Endodermal cell (in vitro differentiated cells): ENCODE measurements at regions not wholly inside any gene's neighbourhood (a gene's known extent, or its start where the extent isn't known, plus 50 kb on each side); places are given as distances from the start of the nearest gene placed in this dataset.

Experiments
- DNase-seq: peaks from one replicate; pipeline ENCODE4 v3.0.0-alpha.2; 2017
- H3K27ac ChIP-seq: 2 replicates; pipeline ENCODE4 v1.5.1; 2013; ENCODE audit warnings: mild to moderate bottlenecking, low read depth, low read length, moderate library complexity
- H3K27me3 ChIP-seq: 2 replicates; pipeline ENCODE4 v1.6.1; 2013; ENCODE audit warnings: mild to moderate bottlenecking, low read length, moderate library complexity; ENCODE audit not compliant: insufficient read depth, control insufficient read depth, poor library complexity, severe bottlenecking
- H3K36me3 ChIP-seq: 2 replicates; pipeline ENCODE4 v1.7.0; 2013; ENCODE audit warnings: mild to moderate bottlenecking, low read length, moderate library complexity; ENCODE audit not compliant: control insufficient read depth, insufficient read depth
- H3K4me1 ChIP-seq: one replicate; pipeline ENCODE4 v1.7.0; 2013; ENCODE audit warnings: low read length; ENCODE audit not compliant: control insufficient read depth, insufficient read depth
- H3K4me3 ChIP-seq: 2 replicates; pipeline ENCODE4 v1.5.1; 2013; ENCODE audit warnings: mild to moderate bottlenecking, low read length, moderate library complexity
- H3K9ac ChIP-seq: 2 replicates; pipeline ENCODE4 v1.6.1; 2013; ENCODE audit warnings: mild to moderate bottlenecking, low read length, moderate library complexity; ENCODE audit not compliant: poor library complexity, severe bottlenecking; ENCODE audit errors: extremely low read depth
- H3K9me3 ChIP-seq: 2 replicates; pipeline ENCODE4 v1.6.1; 2013; ENCODE audit warnings: mild to moderate bottlenecking, low read length, moderate library complexity; ENCODE audit not compliant: control insufficient read depth
- H3K27ac Mint-ChIP-seq: 2 replicates; pipeline ENCODE4 v1.8.0; 2020; ENCODE audit warnings: mixed read lengths
- H3K27me3 Mint-ChIP-seq: 2 replicates; pipeline ENCODE4 v1.8.0; 2021; ENCODE audit warnings: mild to moderate bottlenecking, mixed read lengths; ENCODE audit not compliant: insufficient read depth
- H3K36me3 Mint-ChIP-seq: 2 replicates; pipeline ENCODE4 v1.8.0; 2020; ENCODE audit warnings: low read depth, mixed read lengths
- H3K4me1 Mint-ChIP-seq: 2 replicates; pipeline ENCODE4 v1.8.0; 2020; ENCODE audit warnings: mixed read lengths
- H3K4me3 Mint-ChIP-seq: 2 replicates; pipeline ENCODE4 v1.8.0; 2020; ENCODE audit warnings: mild to moderate bottlenecking, moderate library complexity, mixed read lengths
- H3K9me3 Mint-ChIP-seq: 2 replicates; pipeline ENCODE4 v1.8.0; 2020; ENCODE audit warnings: mild to moderate bottlenecking, mixed read lengths
- WGBS, 2 experiments: methylation state at CpG; one replicate each; pipeline versions ENCODE4 v1.1.5 to v1.1.7; 2013; ENCODE audit warnings: missing lambda C conversion rate in 2 of 2, mixed read lengths in 1 of 2; ENCODE audit not compliant: insufficient coverage in 1 of 2, insufficient read length in 1 of 2; 5-methylcytosine and 5-hydroxymethylcytosine counted together
- TF ChIP-seq, protein P1 (sequence below): fragments of 200-600 bp; sonication (generic); conservative IDR thresholded peaks from 2 replicates; pipeline ENCODE4 v1.5.0; 2021; ENCODE audit warnings: antibody characterized with exemption, mild to moderate bottlenecking

DNA sequence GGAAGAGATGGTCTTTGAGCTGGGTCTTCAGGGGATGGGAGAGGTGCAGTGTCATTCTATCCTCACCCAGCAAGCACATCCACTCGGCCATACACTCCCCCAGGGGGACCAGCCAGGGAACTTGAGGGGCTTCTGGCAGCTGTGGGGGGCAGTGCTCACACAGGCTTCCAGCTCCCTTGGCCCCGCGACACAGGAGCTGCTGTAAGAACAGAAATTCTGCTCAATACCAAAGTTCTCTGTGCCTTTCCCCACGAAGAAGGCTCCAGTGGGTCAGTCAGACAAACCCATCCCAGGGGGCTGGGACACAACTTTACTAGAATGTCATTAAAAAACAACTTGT, 289.1 kb upstream of the RTL1 start:
- no peak overlapping the region for H3K4me3 ChIP-seq
- H3K9ac ChIP-seq = no peak overlapping the region
- Mint-ChIP-seq H3K9me3 (no peaks in the 10 kb centered on the region), H3K4me3 (no peak overlapping the region), H3K27me3 (no peaks in the 10 kb centered on the region), H3K4me1 (peaks cover 17% of the 10 kb centered on the region), H3K36me3 (no peaks in the 10 kb centered on the region), H3K27ac (no peak overlapping the region)
- TF ChIP-seq, protein P1, sequence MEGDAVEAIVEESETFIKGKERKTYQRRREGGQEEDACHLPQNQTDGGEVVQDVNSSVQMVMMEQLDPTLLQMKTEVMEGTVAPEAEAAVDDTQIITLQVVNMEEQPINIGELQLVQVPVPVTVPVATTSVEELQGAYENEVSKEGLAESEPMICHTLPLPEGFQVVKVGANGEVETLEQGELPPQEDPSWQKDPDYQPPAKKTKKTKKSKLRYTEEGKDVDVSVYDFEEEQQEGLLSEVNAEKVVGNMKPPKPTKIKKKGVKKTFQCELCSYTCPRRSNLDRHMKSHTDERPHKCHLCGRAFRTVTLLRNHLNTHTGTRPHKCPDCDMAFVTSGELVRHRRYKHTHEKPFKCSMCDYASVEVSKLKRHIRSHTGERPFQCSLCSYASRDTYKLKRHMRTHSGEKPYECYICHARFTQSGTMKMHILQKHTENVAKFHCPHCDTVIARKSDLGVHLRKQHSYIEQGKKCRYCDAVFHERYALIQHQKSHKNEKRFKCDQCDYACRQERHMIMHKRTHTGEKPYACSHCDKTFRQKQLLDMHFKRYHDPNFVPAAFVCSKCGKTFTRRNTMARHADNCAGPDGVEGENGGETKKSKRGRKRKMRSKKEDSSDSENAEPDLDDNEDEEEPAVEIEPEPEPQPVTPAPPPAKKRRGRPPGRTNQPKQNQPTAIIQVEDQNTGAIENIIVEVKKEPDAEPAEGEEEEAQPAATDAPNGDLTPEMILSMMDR = no peak
- H3K27ac ChIP-seq = no peak overlapping the region
- no peaks in the 10 kb centered on the region for H3K4me1 ChIP-seq
- 90 to 100% methylated on average over 2 to 4 of the region's 4 CpGs for WGBS, 2 experiments
- H3K36me3 ChIP-seq = no peaks in the 10 kb centered on the region
- no peaks in the 10 kb centered on the region for H3K27me3 ChIP-seq
- H3K9me3 ChIP-seq = no peaks in the 10 kb centered on the region
- no peak for DNase-seq

- H3K9ac ChIP-seq = no peak overlapping the region
- no peak overlapping the region for H3K27ac ChIP-seq
- DNase-seq = no peak
- Mint-ChIP-seq H3K4me1 (peaks cover 17% of the 10 kb centered on the region), H3K9me3 (no peaks in the 10 kb centered on the region), H3K27ac (no peak overlapping the region), H3K36me3 (no peaks in the 10 kb centered on the region), H3K4me3 (no peak overlapping the region), H3K27me3 (no peaks in the 10 kb centered on the region)
- no peaks in the 10 kb centered on the region for H3K27me3 ChIP-seq
- H3K9me3 ChIP-seq = no peaks in the 10 kb centered on the region
- no peak overlapping the region for H3K4me3 ChIP-seq
- 93 to 96% methylated on average over 7 to 16 of the region's 16 CpGs for WGBS, 2 experiments
- H3K4me1 ChIP-seq = no peaks in the 10 kb centered on the region
- TF ChIP-seq, protein P1 = no peak
- no peaks in the 10 kb centered on the region for H3K36me3 ChIP-seq
These were observed 289.8 kb upstream of the RTL1 start for GRCh38 chr14:101193106-101193844.

GRCh38 chr14:101193845-101194372, 290.4 kb upstream of the RTL1 start:
- Mint-ChIP-seq H3K4me1 (peaks cover 17% of the 10 kb centered on the region), H3K27ac (no peak overlapping the region), H3K27me3 (no peaks in the 10 kb centered on the region)

More at GRCh38 chr14:101193845-101194372, 290.4 kb upstream of the RTL1 start:
- H3K27me3 ChIP-seq = no peaks in the 10 kb centered on the region
- peak; percentile 68 for DNase-seq
- TF ChIP-seq, protein P1 = no peak
- no peak overlapping the region for H3K27ac ChIP-seq
- no peaks in the 10 kb centered on the region for H3K9me3 Mint-ChIP-seq
- 84 to 86% methylated on average over 12 to 15 of the region's 15 CpGs for WGBS, 2 experiments
- no peaks in the 10 kb centered on the region for H3K4me1 ChIP-seq
- H3K36me3 ChIP-seq = no peaks in the 10 kb centered on the region
- H3K9ac ChIP-seq = no peak overlapping the region
- no peaks in the 10 kb centered on the region for H3K36me3 Mint-ChIP-seq
- H3K4me3 ChIP-seq = no peak overlapping the region
- H3K9me3 ChIP-seq = no peaks in the 10 kb centered on the region
- no peak overlapping the region for H3K4me3 Mint-ChIP-seq
